ENCODE measurements at regions not wholly inside any gene's neighbourhood (a gene's known extent, or its start where the extent isn't known, plus 50 kb on each side); places are given as distances from the start of the nearest gene placed in this dataset.

- DNase-seq (no peak), ATAC-seq (no peak)
- H3K9me3 ChIP-seq, result peaks cover 0 to 5% of the 10 kb centered on the region in 2 donors
- peaks cover 0 to 8% of the 10 kb centered on the region in 2 donors for H3K27me3 ChIP-seq
- no peaks in the 10 kb centered on the region for H3K36me3 ChIP-seq
- TF ChIP-seq CTCF (IDR thresholded peaks at IDR 0.05), result no peak
- intact Hi-C loops (cut with DNase I), result no loop called here
- H3K4me1 ChIP-seq, result no peaks in the 10 kb centered on the region
- H3K27ac ChIP-seq, result no peak overlapping the region
- no peak overlapping the region for H3K4me3 ChIP-seq
Measured at GRCh38 chr6:71589254-71589653, 297.1 kb upstream of the RIMS1 start.

- DNase-seq, result no peak
- H3K4me3 ChIP-seq, result no peak overlapping the region
- H3K4me1 ChIP-seq, result no peaks in the 10 kb centered on the region
- peaks cover 0 to 8% of the 10 kb centered on the region in 2 donors for H3K27me3 ChIP-seq
- no peak overlapping the region for H3K27ac ChIP-seq
- no peak for ATAC-seq
- no peak for TF ChIP-seq CTCF (IDR thresholded peaks at IDR 0.05)
- intact Hi-C loops (cut with DNase I), result no loop called here
- H3K9me3 ChIP-seq, result no peaks in the 10 kb centered on the region
- no peaks in the 10 kb centered on the region for H3K36me3 ChIP-seq
Measured at GRCh38 chr6:71592643-71593042, 293.7 kb upstream of the RIMS1 start.

GRCh38 chr6:71599359-71599758, 287.0 kb upstream of the RIMS1 start:
- H3K36me3 ChIP-seq, result no peaks in the 10 kb centered on the region
- H3K9me3 ChIP-seq, result no peaks in the 10 kb centered on the region
- no peak for TF ChIP-seq CTCF (IDR thresholded peaks at IDR 0.05)
- no peak for ATAC-seq
- no peak overlapping the region for H3K4me3 ChIP-seq
- H3K4me1 ChIP-seq, result no peaks in the 10 kb centered on the region
- intact Hi-C loops (cut with DNase I), result no loop called here
- H3K27me3 ChIP-seq, result no peaks in the 10 kb centered on the region
- no peak overlapping the region for H3K27ac ChIP-seq
- no peak for DNase-seq

- Histone ChIP-seq H3K4me1 (no peaks in the 10 kb centered on the region), H3K27me3 (no peaks in the 10 kb centered on the region), H3K36me3 (no peaks in the 10 kb centered on the region), H3K27ac (no peak overlapping the region), H3K9me3 (no peaks in the 10 kb centered on the region), H3K4me3 (no peak overlapping the region)
- no peak for TF ChIP-seq CTCF (IDR thresholded peaks at IDR 0.05)
- DNase-seq (no peak), ATAC-seq (peak; percentile 33)
- intact Hi-C loops (cut with DNase I), result no loop called here
Measured at GRCh38 chr6:71602385-71603007, 283.9 kb upstream of the RIMS1 start.

- H3K27ac ChIP-seq, result no peak overlapping the region
- no peak for TF ChIP-seq CTCF (IDR thresholded peaks at IDR 0.05)
- no peak overlapping the region for H3K4me3 ChIP-seq
- H3K27me3 ChIP-seq, result no peaks in the 10 kb centered on the region
- no peaks in the 10 kb centered on the region for H3K4me1 ChIP-seq
- peak in 1 of 4 donors; percentile 19 for DNase-seq
- intact Hi-C loops (cut with DNase I), result no loop called here
- no peaks in the 10 kb centered on the region for H3K36me3 ChIP-seq
- H3K9me3 ChIP-seq, result no peaks in the 10 kb centered on the region
- ATAC-seq, result no peak
Measured at GRCh38 chr6:71603021-71603420, 283.3 kb upstream of the RIMS1 start.

Data from left lung (tissue), 4 donors.